ENCODE measurements at regions not wholly inside any gene's neighbourhood (a gene's known extent, or its start where the extent isn't known, plus 50 kb on each side); places are given as distances from the start of the nearest gene placed in this dataset.

- H3K4me3 ChIP-seq (ENCODE audit: low read depth in 1 of 3, low read length in 3 of 3): no peak overlapping the region
- 68% methylated on average over 4 of the region's 4 CpGs for WGBS
- H3K9ac ChIP-seq (ENCODE audit: low read depth in 1 of 2, low read length in 2 of 2): no peak overlapping the region
- no peaks in the 10 kb centered on the region for H3K27me3 ChIP-seq (ENCODE audit: control insufficient read depth in 4 of 4, insufficient read depth in 4 of 4, low read length in 3 of 4)
- H3K4me1 ChIP-seq (ENCODE audit: control insufficient read depth in 4 of 4, insufficient read depth in 4 of 4, low read length in 3 of 4): no peaks in the 10 kb centered on the region
- DNase-seq (ENCODE audit: low spot score): no peak
- TF ChIP-seq GABPA (IDR thresholded peaks at IDR 0.05 in 1 of 2, conservative IDR thresholded peaks at IDR 0.05 in 1 of 2) (no peak), YY1 (IDR thresholded peaks at IDR 0.05) (no peak), SP1 (IDR thresholded peaks at IDR 0.05) (no peak), FOXA1 (IDR thresholded peaks at IDR 0.05) (no peak), HNF4A (conservative IDR thresholded peaks at IDR 0.05) (no peak), TAF1 (conservative IDR thresholded peaks at IDR 0.05) (no peak), NR2F2 (IDR thresholded peaks at IDR 0.05) (no peak), ATF3 (IDR thresholded peaks at IDR 0.05) (no peak), FOXA2 (IDR thresholded peaks at IDR 0.05) (no peak), RXRA (IDR thresholded peaks at IDR 0.05) (no peak), REST (IDR thresholded peaks at IDR 0.05) (no peak), JUND (IDR thresholded peaks at IDR 0.05) (no peak), MAX (IDR thresholded peaks at IDR 0.05) (no peak), HNF4G (IDR thresholded peaks at IDR 0.05) (no peak), CTCF (IDR thresholded peaks at IDR 0.05; ENCODE audit: low read depth, low read length, missing input control) (no peak), EGR1 (IDR thresholded peaks at IDR 0.05; ENCODE audit: low read depth in 2 of 2) (no peak), RAD21 (IDR thresholded peaks at IDR 0.05) (no peak)
- no peaks in the 10 kb centered on the region for H3K36me3 ChIP-seq (ENCODE audit: control insufficient read depth in 4 of 4, insufficient read depth in 3 of 4, low read depth in 1 of 4, low read length in 3 of 4)
- no peak overlapping the region for H3K27ac ChIP-seq (ENCODE audit: low read depth in 1 of 2, low read length in 2 of 2)
- no peaks in the 10 kb centered on the region for H3K9me3 ChIP-seq (ENCODE audit: control insufficient read depth in 4 of 4, low read length in 3 of 4)
Observed at GRCh38 chr16:59045501-59045900, 311.4 kb upstream of the GOT2 start.

GRCh38 chr16:59044616-59045015 lies 310.5 kb upstream of the GOT2 start:
- Histone ChIP-seq H3K4me1 (ENCODE audit: control insufficient read depth in 4 of 4, insufficient read depth in 4 of 4, low read length in 3 of 4) (no peaks in the 10 kb centered on the region), H3K4me3 (ENCODE audit: low read depth in 1 of 3, low read length in 3 of 3) (no peak overlapping the region), H3K9me3 (ENCODE audit: control insufficient read depth in 4 of 4, low read length in 3 of 4) (no peaks in the 10 kb centered on the region), H3K27me3 (ENCODE audit: control insufficient read depth in 4 of 4, insufficient read depth in 4 of 4, low read length in 3 of 4) (no peaks in the 10 kb centered on the region), H3K9ac (ENCODE audit: low read depth in 1 of 2, low read length in 2 of 2) (no peak overlapping the region), H3K27ac (ENCODE audit: low read depth in 1 of 2, low read length in 2 of 2) (no peak overlapping the region), H3K36me3 (ENCODE audit: control insufficient read depth in 4 of 4, insufficient read depth in 3 of 4, low read depth in 1 of 4, low read length in 3 of 4) (no peaks in the 10 kb centered on the region)
- TF ChIP-seq TAF1 (conservative IDR thresholded peaks at IDR 0.05): no peak
- no peak for TF ChIP-seq REST (IDR thresholded peaks at IDR 0.05)
- TF ChIP-seq FOXA1 (IDR thresholded peaks at IDR 0.05): no peak
- TF ChIP-seq RXRA (IDR thresholded peaks at IDR 0.05): no peak
- no peak for TF ChIP-seq GABPA (IDR thresholded peaks at IDR 0.05 in 1 of 2, conservative IDR thresholded peaks at IDR 0.05 in 1 of 2)
- TF ChIP-seq NR2F2 (IDR thresholded peaks at IDR 0.05): no peak
- TF ChIP-seq CTCF (IDR thresholded peaks at IDR 0.05; ENCODE audit: low read depth, low read length, missing input control): no peak
- DNase-seq (ENCODE audit: low spot score): no peak

Measured in liver (tissue), 8 donors.